Head of caudate nucleus (tissue), 42 donors: ENCODE measurements at regions not wholly inside any gene's neighbourhood (a gene's known extent, or its start where the extent isn't known, plus 50 kb on each side); places are given as distances from the start of the nearest gene placed in this dataset.

Source experiments
- DNase-seq, 42 donors: peaks; one replicate each; pipeline versions ENCODE4 v3.0.0 to v3.0.0-alpha.2; 2020 to 2021; ENCODE audit warnings: mixed read lengths in 7 of 42
- intact Hi-C: fragments of 100-400 bp; cut with DNase I; formaldehyde crosslinking; loops from one replicate; pipeline ENCODE4 v1.15.0; 2022

DNA sequence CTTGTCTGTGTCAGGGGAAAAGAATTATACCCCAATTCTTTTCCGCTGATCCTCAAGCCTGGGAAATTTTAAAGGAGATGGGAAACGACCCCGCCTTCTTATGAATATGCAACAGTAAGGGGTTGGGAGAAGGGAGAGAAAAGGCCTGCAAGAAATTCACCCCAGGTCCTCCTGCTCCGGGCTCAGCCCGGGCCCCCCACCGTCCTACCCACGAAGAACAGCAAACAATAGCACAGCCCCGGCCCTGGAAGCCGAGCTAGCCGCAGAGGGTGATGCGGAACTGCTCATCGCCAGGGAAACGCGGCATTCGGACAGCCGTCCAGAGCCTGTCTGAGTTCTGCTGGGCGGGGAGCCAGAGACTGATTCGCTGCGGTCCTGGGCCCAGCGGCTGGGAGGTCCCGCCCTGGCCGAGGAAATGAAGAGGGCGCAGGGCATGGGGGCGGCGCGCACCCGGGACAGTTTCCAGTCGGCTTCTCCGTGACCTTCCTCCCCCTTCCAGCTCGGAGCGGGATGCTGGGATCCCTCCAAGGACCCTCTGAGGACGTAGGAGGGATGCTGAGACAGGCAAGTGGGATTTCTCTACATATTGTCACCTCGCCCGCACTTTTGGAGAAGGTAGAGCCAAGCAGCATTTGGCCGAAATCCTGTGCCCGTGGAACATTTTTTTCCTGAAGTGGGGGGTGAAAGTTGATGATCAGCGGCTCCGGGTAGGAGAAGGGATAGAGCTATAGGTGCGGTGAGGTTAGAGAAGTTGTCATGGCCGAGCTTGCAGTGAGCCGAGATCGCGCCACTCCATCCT is 82.3 kb upstream of the C1QTNF9B start:
- intact Hi-C loops: no loop called here
- peak; percentile 67 to 94 (median 88) for DNase-seq

DNA sequence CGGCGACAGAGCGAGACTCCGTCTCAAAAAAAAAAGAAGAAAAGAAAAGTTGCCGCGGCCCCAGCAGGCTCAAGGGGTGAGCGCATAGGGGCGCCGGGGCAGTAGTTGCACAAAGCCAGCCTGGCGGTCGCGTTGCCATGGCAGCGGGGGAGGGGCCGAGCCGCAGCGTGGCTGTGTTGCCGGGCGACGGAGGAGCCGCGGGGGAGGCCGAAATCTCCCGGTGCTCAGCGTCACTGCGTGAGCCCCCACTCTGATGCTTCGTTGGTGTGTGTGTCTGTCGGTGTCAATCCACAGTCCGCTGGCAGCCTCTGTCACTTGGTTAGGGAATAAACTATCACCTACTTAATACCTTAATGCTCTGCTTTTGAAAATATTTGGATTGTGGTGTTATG is 82.9 kb upstream of the C1QTNF9B start:
- peak; percentile 90 to 98 (median 97) for DNase-seq
- intact Hi-C loops: no loop called here

DNA sequence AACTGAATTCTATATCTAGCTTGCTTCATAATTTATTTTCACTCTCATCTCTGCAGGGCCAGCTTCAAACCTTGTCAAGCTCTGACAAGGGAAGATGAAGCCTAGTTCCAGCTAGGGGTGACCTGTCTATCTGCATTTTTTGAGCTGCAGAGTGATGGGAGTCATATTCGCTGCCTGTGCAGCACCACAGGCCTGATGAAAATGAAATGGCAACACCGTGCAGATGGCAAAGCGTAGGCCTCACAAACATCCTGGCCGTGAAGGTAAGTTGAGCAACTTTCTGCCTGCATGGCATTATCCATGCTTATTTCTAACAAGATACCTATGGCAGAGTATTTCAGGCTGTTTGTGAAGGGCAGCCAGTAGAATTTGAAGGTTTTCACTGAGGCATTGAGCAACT is 86.4 kb upstream of the C1QTNF9B start:
- peak in 1 of 42 donors; percentile 38 for DNase-seq
- intact Hi-C loops: no loop called here

DNA sequence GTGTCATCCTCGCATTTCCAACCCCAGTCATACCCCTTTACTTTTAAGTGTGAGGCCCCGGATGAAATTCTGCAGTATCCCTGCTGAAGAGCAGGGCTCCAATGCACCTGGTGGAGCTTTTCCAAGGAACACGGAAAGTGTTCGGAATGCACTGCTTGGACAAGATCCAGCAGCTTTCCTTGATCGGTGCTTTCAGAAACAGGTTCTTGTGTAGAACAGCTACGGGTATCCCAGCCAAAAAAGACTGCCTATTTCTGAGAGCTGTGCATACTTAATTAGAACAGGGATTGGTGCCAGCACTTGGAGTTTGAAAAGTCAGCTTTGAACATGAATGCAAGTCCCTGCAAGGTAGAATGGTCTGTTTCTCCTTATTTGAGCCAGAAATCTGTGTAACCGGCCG is 87.2 kb upstream of the C1QTNF9B start:
- intact Hi-C loops: no loop called here
- peak in 7 of 42 donors; percentile 30 to 55 (median 38) for DNase-seq

DNA sequence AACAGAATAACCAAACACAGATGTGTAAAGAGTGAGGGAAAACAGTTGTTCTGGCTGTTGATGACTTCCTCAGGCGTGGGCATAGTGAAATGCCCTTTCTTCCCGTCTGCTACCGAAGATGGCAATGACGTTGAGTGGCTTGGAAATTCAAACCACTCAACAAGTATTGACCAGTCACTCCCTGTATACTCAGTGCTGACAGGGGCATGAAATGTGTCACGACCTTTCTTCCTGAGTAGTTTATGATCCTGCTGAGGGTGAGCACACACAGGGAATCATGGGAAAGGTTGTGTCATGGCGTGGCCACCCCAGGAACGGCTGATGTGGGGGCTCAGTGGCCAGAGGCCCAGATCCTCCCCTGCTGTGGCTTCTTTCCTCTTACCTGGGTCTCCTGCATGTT is 87.8 kb upstream of the C1QTNF9B start:
- DNase-seq: peak in 1 of 42 donors; percentile 33
- intact Hi-C loops: no loop called here

DNA sequence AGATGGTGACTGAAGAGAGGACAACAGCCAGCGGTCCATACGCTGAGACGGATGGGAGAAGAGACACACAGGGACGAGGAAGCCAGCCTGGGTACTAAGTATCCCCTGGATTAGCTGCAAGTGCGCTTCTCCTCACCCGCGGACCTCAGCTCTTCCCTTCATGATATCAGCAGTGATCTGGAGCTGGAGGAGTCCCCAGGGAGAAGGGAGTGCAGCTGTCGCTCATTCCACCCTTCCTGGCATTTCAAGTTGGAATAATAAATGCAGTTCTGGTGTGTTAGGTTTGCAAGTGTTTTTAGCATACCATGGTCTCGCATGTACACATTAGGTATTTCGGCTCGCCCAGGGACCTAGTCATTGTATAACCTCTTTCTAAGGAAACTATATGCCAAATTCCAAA is 88.5 kb upstream of the C1QTNF9B start:
- intact Hi-C loops: no loop called here
- DNase-seq: peak in 2 of 42 donors; percentile 22 to 40

DNA sequence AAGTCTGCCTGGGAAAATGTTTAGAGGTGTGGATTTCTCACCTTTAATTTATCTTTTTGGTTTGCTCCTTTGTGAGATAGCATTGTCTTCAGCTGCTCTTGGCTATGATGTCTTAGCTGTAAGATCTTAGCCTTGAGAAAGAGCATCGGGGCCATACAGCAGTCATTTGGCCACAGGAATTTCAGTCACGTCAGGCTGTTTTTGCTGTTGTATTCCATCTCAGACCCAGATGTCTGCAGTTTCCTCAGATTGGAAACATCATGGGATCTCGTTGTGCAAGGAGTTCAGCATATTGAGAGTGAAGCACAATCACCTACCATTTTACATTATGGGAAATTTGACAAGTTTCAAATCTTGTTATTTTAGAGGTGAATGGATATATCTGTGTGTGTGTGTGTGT is 89.3 kb upstream of the C1QTNF9B start:
- peak in 1 of 42 donors; percentile 7 for DNase-seq
- intact Hi-C loops: no loop called here

DNA sequence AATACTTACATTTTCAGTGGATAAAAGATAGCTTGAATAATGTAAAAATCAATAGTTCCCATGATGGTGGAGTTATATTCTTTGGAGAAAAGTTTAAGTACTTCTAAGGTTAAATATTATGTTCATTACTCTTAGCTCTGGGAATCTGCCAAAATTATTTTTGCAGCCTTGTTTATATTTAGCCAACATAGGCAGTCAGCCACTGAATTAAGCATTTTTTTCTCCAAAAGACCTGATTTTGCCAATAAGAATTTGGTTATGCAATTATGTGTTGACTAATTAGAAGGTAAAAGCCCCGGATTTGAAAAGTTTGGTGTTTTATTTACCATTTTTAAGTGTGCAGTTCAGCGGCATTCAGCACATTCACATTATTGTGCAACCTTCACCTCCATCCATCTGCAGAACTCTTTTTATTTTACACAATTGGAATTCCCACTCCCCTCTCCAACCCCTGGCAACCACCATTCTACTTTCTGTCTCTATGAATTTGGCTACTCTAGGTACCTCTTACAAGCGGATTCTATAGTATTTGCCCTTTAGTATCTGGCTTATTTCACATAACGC is 90.1 kb upstream of the C1QTNF9B start:
- intact Hi-C loops: no loop called here
- peak in 1 of 42 donors; percentile 20 for DNase-seq

DNA sequence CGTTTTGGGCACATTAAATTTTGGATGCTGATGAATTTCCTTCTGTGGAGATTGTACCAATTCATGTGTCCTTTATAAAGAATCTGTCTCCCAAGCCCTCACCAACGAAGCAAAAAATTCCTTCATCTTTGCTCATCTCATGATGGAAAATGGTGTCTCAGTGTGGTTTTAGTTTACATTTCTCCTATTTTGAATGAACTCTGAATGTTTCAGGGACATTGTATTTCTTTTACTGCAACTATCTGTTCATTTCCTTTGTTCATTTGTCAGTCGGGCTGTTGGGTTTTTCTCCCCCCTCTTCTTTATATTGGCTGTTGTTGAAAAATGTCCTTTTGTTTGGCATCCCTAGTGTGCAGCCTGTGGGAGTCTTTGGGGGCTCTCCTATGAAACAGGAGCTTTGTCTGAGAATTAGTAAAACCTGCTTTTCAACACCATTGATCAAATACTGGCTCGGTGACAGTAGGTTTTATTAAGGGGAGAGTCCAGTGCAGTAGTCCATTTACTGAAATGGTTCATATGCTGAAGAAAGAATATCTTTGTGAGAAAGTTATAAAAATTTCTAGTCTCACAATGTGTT is 91.3 kb upstream of the C1QTNF9B start:
- DNase-seq: peak in 3 of 42 donors; percentile 1 to 38 (median 21)
- intact Hi-C loops: no loop called here

DNA sequence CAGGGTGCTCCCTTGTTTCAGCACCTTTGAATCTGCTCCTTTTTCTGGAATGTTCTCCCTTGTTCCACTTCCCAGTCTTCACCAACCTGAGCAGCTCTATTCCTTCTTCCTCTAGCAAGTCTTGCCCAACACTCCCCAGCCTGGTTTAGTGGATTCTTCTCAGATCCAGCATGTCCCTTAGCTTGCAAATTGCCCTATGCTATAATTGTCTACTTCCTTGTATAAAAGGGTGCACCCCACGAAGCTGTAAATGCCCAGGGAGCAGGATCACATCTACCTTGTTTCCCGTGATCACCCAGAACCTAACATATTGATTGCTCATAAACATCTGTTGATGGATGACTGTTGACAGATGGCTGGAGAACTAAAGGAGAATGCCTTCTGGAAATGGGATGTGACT is 93.2 kb upstream of the C1QTNF9B start:
- intact Hi-C loops: no loop called here
- DNase-seq: peak in 2 of 42 donors; percentile 0 to 18

DNA sequence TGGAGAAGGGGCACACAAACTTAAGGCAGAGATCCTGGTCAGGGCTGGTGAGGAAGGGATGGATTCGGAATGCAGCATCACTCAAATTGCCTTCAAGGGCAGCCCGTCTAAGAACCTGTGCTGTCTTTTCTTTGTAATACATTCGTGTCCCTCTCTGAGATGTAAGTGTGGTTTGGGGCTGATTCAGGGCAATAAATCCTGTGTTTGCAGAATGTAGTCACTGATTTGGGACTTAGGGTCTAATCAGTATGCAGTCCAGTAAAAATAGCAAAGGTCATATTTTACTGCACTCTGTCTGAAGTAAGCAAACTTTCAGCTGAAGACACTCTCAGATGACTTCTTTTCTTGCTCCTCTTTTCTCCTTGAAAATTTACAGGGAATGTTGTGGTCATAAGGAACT is 93.8 kb upstream of the C1QTNF9B start:
- no peak for DNase-seq
- intact Hi-C loops: no loop called here

DNA sequence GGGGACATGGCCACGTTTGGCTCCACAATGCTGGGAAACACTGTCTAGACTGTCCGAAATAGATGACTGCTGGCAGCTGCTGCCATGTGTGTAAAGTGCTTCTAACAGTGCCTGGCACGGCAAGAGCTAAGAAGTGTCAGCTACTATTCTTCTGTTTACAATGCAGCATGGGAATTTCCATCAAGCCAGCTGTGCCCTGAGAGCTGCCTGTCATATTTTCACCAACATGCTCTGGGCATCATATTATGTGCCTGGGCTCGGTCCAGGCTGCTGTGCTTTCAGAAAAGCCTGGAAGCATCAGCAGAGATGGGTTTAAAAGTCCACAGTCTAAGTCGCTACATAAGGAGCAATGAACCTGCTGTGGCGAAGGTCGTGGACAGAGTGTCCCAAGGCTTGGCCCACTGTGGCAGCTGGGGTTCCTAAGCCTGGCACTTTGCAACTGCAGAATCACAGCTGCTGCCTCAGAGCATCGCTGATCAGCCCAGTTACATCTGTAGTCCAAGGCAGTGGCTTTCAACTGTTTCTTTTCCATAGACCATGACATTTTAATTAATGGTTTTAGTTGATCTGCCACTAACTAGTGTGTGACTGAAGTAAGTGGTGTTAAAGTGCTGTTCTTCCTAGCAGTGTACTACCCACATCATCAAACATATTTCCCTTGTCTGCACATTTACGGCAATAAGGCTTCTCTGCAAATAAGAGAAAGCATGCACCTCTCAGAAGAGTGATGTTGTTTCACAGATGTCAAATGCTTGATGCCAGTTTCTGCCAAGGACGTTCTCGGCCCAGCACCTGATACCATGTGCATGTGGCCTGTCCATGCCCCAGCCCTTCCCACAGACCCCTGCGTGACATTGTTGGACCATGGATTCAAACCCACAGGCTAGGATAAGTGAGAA is 95.7 kb upstream of the C1QTNF9B start:
- peak; percentile 59 to 96 (median 85) for DNase-seq

DNA sequence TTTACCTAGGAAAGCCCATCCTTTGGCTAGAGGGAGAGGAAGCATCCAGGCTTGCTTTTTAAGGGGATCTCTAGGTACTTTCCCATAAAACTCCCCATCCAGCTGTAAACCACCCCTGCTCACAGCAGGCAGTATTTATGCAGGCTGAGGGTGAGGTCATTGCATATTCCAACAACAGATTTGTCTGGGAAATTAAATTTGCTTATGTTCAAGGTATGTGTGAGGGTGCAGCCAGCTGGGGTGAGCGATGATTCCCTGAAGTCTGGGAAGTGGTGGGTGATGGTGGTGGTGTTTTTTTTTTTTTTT is 96.3 kb upstream of the C1QTNF9B start:
- peak in 1 of 42 donors; percentile 15 for DNase-seq
- intact Hi-C loops: no loop called here

More for the DNA sequence above, 95.7 kb upstream of the C1QTNF9B start:
- intact Hi-C loops: no loop called here

DNA sequence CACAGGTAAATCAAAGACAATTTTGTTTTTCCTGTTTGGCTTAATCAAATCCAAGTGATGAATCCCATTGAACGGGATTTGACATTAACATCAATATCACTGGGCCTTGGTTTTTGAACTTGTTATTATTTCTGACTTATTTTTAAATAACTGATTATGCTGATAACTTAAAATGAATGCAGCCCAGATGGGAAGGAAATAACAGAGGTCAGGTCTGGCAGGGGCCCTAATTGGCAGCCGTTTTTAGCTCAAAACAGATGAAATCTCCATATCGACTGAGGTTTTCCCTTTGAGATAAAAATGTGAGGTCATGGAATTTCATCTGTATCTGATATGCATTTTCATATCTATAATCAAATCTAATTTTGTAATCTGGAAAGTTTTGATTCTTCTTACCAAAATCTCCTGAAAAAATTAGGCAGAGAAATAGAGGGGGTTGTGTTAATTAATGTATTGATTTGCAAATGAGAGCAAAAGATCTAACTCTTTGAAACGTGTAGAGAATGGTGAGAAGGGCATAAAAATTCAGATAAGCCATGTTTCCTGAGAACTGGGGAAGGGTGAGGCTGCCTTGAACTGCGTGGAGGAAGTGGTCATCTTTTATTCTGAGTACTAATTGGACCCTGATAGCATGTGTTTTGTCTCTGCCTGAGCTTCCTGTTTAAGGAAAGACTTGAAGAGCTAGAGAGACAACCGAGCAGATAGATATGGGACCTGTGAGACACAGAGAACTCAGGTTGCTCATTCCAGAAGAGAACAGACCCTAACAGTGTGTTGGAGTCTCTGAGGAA is 98.2 kb upstream of the C1QTNF9B start:
- DNase-seq: peak in 1 of 42 donors; percentile 8
- intact Hi-C loops: no loop called here

DNA sequence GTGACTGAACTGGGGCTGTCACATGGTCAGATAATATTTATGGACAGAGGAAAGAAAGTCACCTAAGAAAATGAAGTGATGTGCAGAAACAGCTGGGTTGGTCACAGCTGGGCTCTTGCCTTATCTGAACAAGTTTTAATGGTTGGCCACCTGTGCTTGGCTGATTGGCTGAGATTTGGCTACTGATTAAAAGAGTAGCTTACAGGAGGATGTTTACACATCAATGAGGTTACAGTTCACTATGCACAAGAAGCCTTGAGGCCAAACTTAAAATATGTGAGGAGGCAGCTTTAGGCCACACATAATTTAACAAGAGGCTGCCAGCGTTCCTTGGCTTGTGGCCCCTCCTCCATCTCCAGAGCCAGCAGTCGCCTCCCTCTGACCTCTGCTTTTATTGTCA is 99.2 kb upstream of the C1QTNF9B start:
- intact Hi-C loops: no loop called here
- DNase-seq: peak in 2 of 42 donors; percentile 1 to 22

DNA sequence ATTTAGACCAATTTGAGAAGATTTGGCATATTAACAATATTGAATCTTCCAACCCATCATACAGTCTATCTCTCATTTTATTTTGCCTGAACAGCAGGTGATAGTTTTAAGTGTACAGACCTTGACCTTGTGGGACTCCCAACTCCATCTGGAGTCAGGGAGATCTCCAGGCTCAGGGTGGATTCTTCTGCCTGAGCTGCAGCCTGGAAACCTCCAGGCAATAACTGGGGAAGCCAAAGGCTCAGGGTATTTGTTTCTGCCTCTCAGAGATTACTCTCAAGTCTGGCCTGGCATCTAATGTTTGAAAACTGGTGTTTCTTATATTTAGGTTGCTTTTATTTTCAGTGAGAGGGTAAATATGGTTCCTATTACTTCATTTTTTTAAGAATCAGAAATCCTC is 102.1 kb upstream of the C1QTNF9B start:
- intact Hi-C loops: no loop called here
- DNase-seq: peak in 3 of 42 donors; percentile 3 to 40 (median 7)

DNA sequence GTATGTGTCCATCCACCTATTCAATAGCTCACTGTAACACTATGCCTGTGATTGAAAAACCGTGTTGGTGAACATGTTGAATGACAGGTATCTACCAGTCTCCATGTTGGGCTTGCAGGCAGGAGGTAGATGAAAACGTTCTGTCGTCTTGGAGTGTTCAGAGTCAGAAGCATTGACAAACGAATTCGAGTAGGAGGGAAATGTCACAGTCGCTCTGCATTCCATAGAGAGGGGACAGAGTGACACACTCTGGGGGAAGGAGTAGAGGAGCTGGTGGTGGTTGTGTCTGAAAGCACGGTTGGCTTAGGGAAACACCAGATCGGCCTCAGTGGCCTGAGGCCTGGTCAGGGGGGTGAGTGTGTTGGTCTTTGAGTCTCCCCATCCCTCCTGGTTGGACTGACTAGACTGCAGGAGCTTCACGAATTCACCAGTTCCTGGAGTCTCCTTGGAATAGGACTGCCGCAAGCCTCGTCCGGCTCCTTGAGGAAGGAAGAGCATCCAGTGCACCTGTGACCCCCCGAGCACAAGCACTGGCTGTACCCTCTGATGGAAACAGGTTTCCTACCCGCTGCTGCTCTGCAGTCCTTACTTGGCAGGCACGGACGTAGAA is 105.0 kb upstream of the C1QTNF9B start:
- peak in 11 of 42 donors; percentile 21 to 78 (median 52) for DNase-seq
- intact Hi-C loops: no loop called here

DNA sequence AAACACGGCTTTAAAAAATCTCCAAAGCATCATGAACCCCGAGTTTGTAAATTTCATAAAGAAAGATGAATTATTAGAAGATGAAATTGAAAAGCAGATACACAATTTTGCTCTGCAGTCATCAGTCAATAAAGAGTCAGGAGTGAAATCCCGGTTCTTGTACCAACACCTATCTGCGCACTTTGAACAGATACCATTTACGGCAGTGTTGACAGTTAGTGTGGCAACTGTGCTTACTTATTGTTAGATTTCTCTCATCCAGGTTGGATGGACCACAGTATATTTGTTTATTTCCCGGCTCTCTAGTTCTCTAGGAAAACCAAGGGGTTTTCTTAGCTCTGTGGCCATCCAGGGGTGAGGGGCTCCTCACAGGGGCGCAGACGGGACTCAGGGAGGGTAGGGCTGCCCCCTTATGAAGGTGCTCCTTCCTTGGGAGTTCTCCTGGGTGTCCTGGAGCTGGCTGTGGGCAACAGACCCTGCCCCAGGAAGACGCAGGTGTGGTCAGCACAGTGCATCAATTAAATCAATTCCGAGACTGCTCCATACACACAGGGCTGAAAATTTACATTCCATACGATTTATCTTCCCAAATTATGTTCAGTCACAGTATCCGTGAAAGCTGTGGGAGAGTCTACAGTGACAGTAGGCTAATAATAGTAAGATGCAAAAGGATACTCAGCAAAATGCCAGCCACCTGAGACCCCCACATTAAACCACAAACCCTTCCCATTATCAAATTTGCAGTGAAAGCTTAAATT is 107.0 kb upstream of the C1QTNF9B start:
- peak in 3 of 42 donors; percentile 1 to 24 (median 4) for DNase-seq
- intact Hi-C loops: no loop called here
